Rectal smooth muscle tissue (tissue), 1 donor: ENCODE measurements at regions not wholly inside any gene's neighbourhood (a gene's known extent, or its start where the extent isn't known, plus 50 kb on each side); places are given as distances from the start of the nearest gene placed in this dataset.
"Not testable (repeated sequence)": the region's sequence is repeated elsewhere in the genome, so short reads cannot be mapped to it uniquely, and the experiment has no call there.

ENCODE experiments used
- H3K27ac ChIP-seq: one replicate; pipeline ENCODE4 v1.7.0; 2013; ENCODE audit warnings: low read depth, low read length, inconsistent platforms
- H3K27me3 ChIP-seq: one replicate; pipeline ENCODE4 v1.7.0; 2013; ENCODE audit warnings: low read length; ENCODE audit not compliant: control insufficient read depth, insufficient read depth
- H3K36me3 ChIP-seq: one replicate; pipeline ENCODE4 v1.7.0; 2013; ENCODE audit warnings: low read length; ENCODE audit not compliant: control insufficient read depth, insufficient read depth
- H3K4me1 ChIP-seq: one replicate; pipeline ENCODE4 v1.7.0; 2013; ENCODE audit warnings: low read length; ENCODE audit not compliant: control insufficient read depth, insufficient read depth
- H3K4me3 ChIP-seq: one replicate; pipeline ENCODE4 v1.7.0; 2013; ENCODE audit warnings: low read length
- H3K9ac ChIP-seq: one replicate; pipeline ENCODE4 v1.7.0; 2013; ENCODE audit warnings: low read length

- H3K27me3 ChIP-seq: no peaks in the 10 kb centered on the region
- H3K4me3 ChIP-seq: no peak overlapping the region
- H3K36me3 ChIP-seq: no peaks in the 10 kb centered on the region
Observed at GRCh38 chr6:97347111-97347510, 64.1 kb upstream of the MMS22L start.

GRCh38 chr6:97361286-97361685 is 78.3 kb upstream of the MMS22L start:
- no peaks in the 10 kb centered on the region for H3K36me3 ChIP-seq
- H3K4me1 ChIP-seq: no peaks in the 10 kb centered on the region
- no peak overlapping the region for H3K27ac ChIP-seq
- no peak overlapping the region for H3K9ac ChIP-seq
- H3K4me3 ChIP-seq: no peak overlapping the region
- H3K27me3 ChIP-seq: no peaks in the 10 kb centered on the region

More at GRCh38 chr6:97347111-97347510, 64.1 kb upstream of the MMS22L start:
- no peak overlapping the region for H3K27ac ChIP-seq
- H3K9ac ChIP-seq: no peak overlapping the region
- no peaks in the 10 kb centered on the region for H3K4me1 ChIP-seq

- no peaks in the 10 kb centered on the region for H3K27me3 ChIP-seq
- no peaks in the 10 kb centered on the region for H3K4me1 ChIP-seq
- H3K36me3 ChIP-seq: no peaks in the 10 kb centered on the region
- H3K4me3 ChIP-seq: no peak overlapping the region
- H3K27ac ChIP-seq: no peak overlapping the region
- no peak overlapping the region for H3K9ac ChIP-seq
Observed at GRCh38 chr6:97364327-97364726, 81.3 kb upstream of the MMS22L start.

- not testable (repeated sequence) for H3K36me3 ChIP-seq, H3K9ac ChIP-seq, H3K4me1 ChIP-seq, H3K4me3 ChIP-seq, H3K27ac ChIP-seq, H3K27me3 ChIP-seq
Observed at GRCh38 chr6:97382071-97382470, 99.1 kb upstream of the MMS22L start.

- H3K4me1 ChIP-seq: no peaks in the 10 kb centered on the region
- H3K36me3 ChIP-seq: no peaks in the 10 kb centered on the region
- no peak overlapping the region for H3K9ac ChIP-seq
- no peak overlapping the region for H3K4me3 ChIP-seq
- no peaks in the 10 kb centered on the region for H3K27me3 ChIP-seq
- no peak overlapping the region for H3K27ac ChIP-seq
Observed at GRCh38 chr6:97392735-97393134, 109.7 kb upstream of the MMS22L start.

- Histone ChIP-seq H3K4me3 (no peak overlapping the region), H3K36me3 (no peaks in the 10 kb centered on the region), H3K27ac (no peak overlapping the region), H3K27me3 (no peaks in the 10 kb centered on the region), H3K9ac (no peak overlapping the region), H3K4me1 (no peaks in the 10 kb centered on the region)
Observed at GRCh38 chr6:97394160-97394748, 111.2 kb upstream of the MMS22L start.

- Histone ChIP-seq H3K4me3 (no peak overlapping the region), H3K27ac (no peak overlapping the region), H3K4me1 (peaks cover 2% of the 10 kb centered on the region), H3K9ac (no peak overlapping the region), H3K27me3 (no peaks in the 10 kb centered on the region), H3K36me3 (no peaks in the 10 kb centered on the region)
Observed at GRCh38 chr6:97396880-97397279, 113.9 kb upstream of the MMS22L start.

- no peak overlapping the region for H3K27ac ChIP-seq
- H3K9ac ChIP-seq: no peak overlapping the region
- no peaks in the 10 kb centered on the region for H3K27me3 ChIP-seq
- H3K36me3 ChIP-seq: no peaks in the 10 kb centered on the region
- H3K4me3 ChIP-seq: no peak overlapping the region
- H3K4me1 ChIP-seq: peaks cover 2% of the 10 kb centered on the region
Observed at GRCh38 chr6:97399208-97399607, 116.2 kb upstream of the MMS22L start.

GRCh38 chr6:97401533-97401932 is 118.5 kb upstream of the MMS22L start:
- no peak overlapping the region for H3K27ac ChIP-seq
- no peaks in the 10 kb centered on the region for H3K36me3 ChIP-seq
- no peaks in the 10 kb centered on the region for H3K27me3 ChIP-seq
- H3K9ac ChIP-seq: no peak overlapping the region
- peaks cover 2% of the 10 kb centered on the region for H3K4me1 ChIP-seq
- no peak overlapping the region for H3K4me3 ChIP-seq

GRCh38 chr6:97405818-97406409 is 122.9 kb upstream of the MMS22L start:
- Histone ChIP-seq H3K36me3 (no peaks in the 10 kb centered on the region), H3K27me3 (no peaks in the 10 kb centered on the region), H3K4me3 (no peak overlapping the region), H3K27ac (no peak overlapping the region), H3K9ac (no peak overlapping the region), H3K4me1 (peaks cover 2% of the 10 kb centered on the region)

GRCh38 chr6:97406633-97407032 is 123.6 kb upstream of the MMS22L start:
- Histone ChIP-seq H3K27me3 (no peaks in the 10 kb centered on the region), H3K9ac (no peak overlapping the region), H3K4me1 (no peaks in the 10 kb centered on the region), H3K4me3 (no peak overlapping the region), H3K36me3 (no peaks in the 10 kb centered on the region), H3K27ac (no peak overlapping the region)

GRCh38 chr6:97411610-97412009 is 128.6 kb upstream of the MMS22L start:
- H3K4me1 ChIP-seq: no peaks in the 10 kb centered on the region
- no peak overlapping the region for H3K9ac ChIP-seq
- no peak overlapping the region for H3K4me3 ChIP-seq
- no peak overlapping the region for H3K27ac ChIP-seq
- H3K36me3 ChIP-seq: no peaks in the 10 kb centered on the region
- H3K27me3 ChIP-seq: no peaks in the 10 kb centered on the region

- H3K4me1 ChIP-seq: no peaks in the 10 kb centered on the region
- no peaks in the 10 kb centered on the region for H3K27me3 ChIP-seq
- no peak overlapping the region for H3K4me3 ChIP-seq
Observed at GRCh38 chr6:97412511-97412910, 129.5 kb upstream of the MMS22L start.

More at GRCh38 chr6:97412511-97412910, 129.5 kb upstream of the MMS22L start:
- Histone ChIP-seq H3K36me3 (no peaks in the 10 kb centered on the region), H3K9ac (no peak overlapping the region), H3K27ac (no peak overlapping the region)
